ENCODE measurements at regions not wholly inside any gene's neighbourhood (a gene's known extent, or its start where the extent isn't known, plus 50 kb on each side); places are given as distances from the start of the nearest gene placed in this dataset.

- no peak overlapping the region for H3K27ac ChIP-seq (ENCODE audit: low read length)
- no peaks in the 10 kb centered on the region for H3K27me3 ChIP-seq (ENCODE audit: low read depth, low read length)
- no peaks in the 10 kb centered on the region for H3K9me3 ChIP-seq (ENCODE audit: control insufficient read depth in 1 of 2, low read length in 2 of 2)
These were observed 88.4 kb upstream of the OXGR1 start for GRCh38 chr13:97082461-97083207.

GRCh38 chr13:97091196-97091595 is 96.9 kb upstream of the OXGR1 start:
- H3K36me3 ChIP-seq (ENCODE audit: control insufficient read depth in 1 of 2, insufficient read depth in 2 of 2, low read length in 2 of 2), result no peaks in the 10 kb centered on the region
- no peak overlapping the region for H3K4me3 ChIP-seq (ENCODE audit: low read depth in 1 of 2, low read length in 2 of 2)
- no peaks in the 10 kb centered on the region for H3K4me1 ChIP-seq (ENCODE audit: control insufficient read depth in 1 of 2, insufficient read depth in 2 of 2, low read length in 2 of 2)
- H3K27me3 ChIP-seq (ENCODE audit: low read depth, low read length), result no peaks in the 10 kb centered on the region
- H3K9me3 ChIP-seq (ENCODE audit: control insufficient read depth in 1 of 2, low read length in 2 of 2), result no peaks in the 10 kb centered on the region
- H3K27ac ChIP-seq (ENCODE audit: low read length), result no peak overlapping the region

More at GRCh38 chr13:97082461-97083207, 88.4 kb upstream of the OXGR1 start:
- Histone ChIP-seq H3K4me1 (ENCODE audit: control insufficient read depth in 1 of 2, insufficient read depth in 2 of 2, low read length in 2 of 2) (no peaks in the 10 kb centered on the region), H3K4me3 (ENCODE audit: low read depth in 1 of 2, low read length in 2 of 2) (no peak overlapping the region), H3K36me3 (ENCODE audit: control insufficient read depth in 1 of 2, insufficient read depth in 2 of 2, low read length in 2 of 2) (no peaks in the 10 kb centered on the region)

GRCh38 chr13:97100821-97101220 is 106.5 kb upstream of the OXGR1 start:
- Histone ChIP-seq H3K4me3 (ENCODE audit: low read depth in 1 of 2, low read length in 2 of 2) (no peak overlapping the region), H3K9me3 (ENCODE audit: control insufficient read depth in 1 of 2, low read length in 2 of 2) (no peaks in the 10 kb centered on the region), H3K4me1 (ENCODE audit: control insufficient read depth in 1 of 2, insufficient read depth in 2 of 2, low read length in 2 of 2) (no peaks in the 10 kb centered on the region), H3K27ac (ENCODE audit: low read length) (no peak overlapping the region), H3K36me3 (ENCODE audit: control insufficient read depth in 1 of 2, insufficient read depth in 2 of 2, low read length in 2 of 2) (no peaks in the 10 kb centered on the region), H3K27me3 (ENCODE audit: low read depth, low read length) (no peaks in the 10 kb centered on the region)

GRCh38 chr13:97101912-97102708 is 107.8 kb upstream of the OXGR1 start:
- H3K4me3 ChIP-seq (ENCODE audit: low read depth in 1 of 2, low read length in 2 of 2), result no peak overlapping the region
- H3K27ac ChIP-seq (ENCODE audit: low read length), result no peak overlapping the region
- H3K36me3 ChIP-seq (ENCODE audit: control insufficient read depth in 1 of 2, insufficient read depth in 2 of 2, low read length in 2 of 2), result no peaks in the 10 kb centered on the region
- H3K4me1 ChIP-seq (ENCODE audit: control insufficient read depth in 1 of 2, insufficient read depth in 2 of 2, low read length in 2 of 2), result no peaks in the 10 kb centered on the region
- H3K27me3 ChIP-seq (ENCODE audit: low read depth, low read length), result no peaks in the 10 kb centered on the region
- H3K9me3 ChIP-seq (ENCODE audit: control insufficient read depth in 1 of 2, low read length in 2 of 2), result no peaks in the 10 kb centered on the region

GRCh38 chr13:97106323-97106722 is 112.0 kb upstream of the OXGR1 start:
- Histone ChIP-seq H3K27ac (ENCODE audit: low read length) (no peak overlapping the region), H3K4me1 (ENCODE audit: control insufficient read depth in 1 of 2, insufficient read depth in 2 of 2, low read length in 2 of 2) (peaks cover 0 to 9% of the 10 kb centered on the region in 2 donors), H3K27me3 (ENCODE audit: low read depth, low read length) (no peaks in the 10 kb centered on the region), H3K9me3 (ENCODE audit: control insufficient read depth in 1 of 2, low read length in 2 of 2) (no peaks in the 10 kb centered on the region), H3K36me3 (ENCODE audit: control insufficient read depth in 1 of 2, insufficient read depth in 2 of 2, low read length in 2 of 2) (no peaks in the 10 kb centered on the region), H3K4me3 (ENCODE audit: low read depth in 1 of 2, low read length in 2 of 2) (no peak overlapping the region)

GRCh38 chr13:97107815-97108529 is 113.7 kb upstream of the OXGR1 start:
- Histone ChIP-seq H3K27ac (ENCODE audit: low read length) (no peak overlapping the region), H3K4me1 (ENCODE audit: control insufficient read depth in 1 of 2, insufficient read depth in 2 of 2, low read length in 2 of 2) (peaks cover 0 to 9% of the 10 kb centered on the region in 2 donors), H3K27me3 (ENCODE audit: low read depth, low read length) (no peaks in the 10 kb centered on the region)

GRCh38 chr13:97108530-97108900 is 113.6 kb upstream of the MBNL2 start:
- no peaks in the 10 kb centered on the region for H3K9me3 ChIP-seq (ENCODE audit: control insufficient read depth in 1 of 2, low read length in 2 of 2)
- peaks cover 0 to 9% of the 10 kb centered on the region in 2 donors for H3K4me1 ChIP-seq (ENCODE audit: control insufficient read depth in 1 of 2, insufficient read depth in 2 of 2, low read length in 2 of 2)
- H3K27ac ChIP-seq (ENCODE audit: low read length), result no peak overlapping the region
- no peaks in the 10 kb centered on the region for H3K36me3 ChIP-seq (ENCODE audit: control insufficient read depth in 1 of 2, insufficient read depth in 2 of 2, low read length in 2 of 2)
- no peak overlapping the region for H3K4me3 ChIP-seq (ENCODE audit: low read depth in 1 of 2, low read length in 2 of 2)
- H3K27me3 ChIP-seq (ENCODE audit: low read depth, low read length), result no peaks in the 10 kb centered on the region

More at GRCh38 chr13:97107815-97108529, 113.7 kb upstream of the OXGR1 start:
- H3K4me3 ChIP-seq (ENCODE audit: low read depth in 1 of 2, low read length in 2 of 2), result no peak overlapping the region
- no peaks in the 10 kb centered on the region for H3K9me3 ChIP-seq (ENCODE audit: control insufficient read depth in 1 of 2, low read length in 2 of 2)
- H3K36me3 ChIP-seq (ENCODE audit: control insufficient read depth in 1 of 2, insufficient read depth in 2 of 2, low read length in 2 of 2), result no peaks in the 10 kb centered on the region

- Histone ChIP-seq H3K27me3 (ENCODE audit: low read depth, low read length) (no peaks in the 10 kb centered on the region), H3K27ac (ENCODE audit: low read length) (no peak overlapping the region), H3K36me3 (ENCODE audit: control insufficient read depth in 1 of 2, insufficient read depth in 2 of 2, low read length in 2 of 2) (no peaks in the 10 kb centered on the region), H3K4me1 (ENCODE audit: control insufficient read depth in 1 of 2, insufficient read depth in 2 of 2, low read length in 2 of 2) (peaks cover 2 to 10% of the 10 kb centered on the region in 2 donors), H3K9me3 (ENCODE audit: control insufficient read depth in 1 of 2, low read length in 2 of 2) (no peaks in the 10 kb centered on the region), H3K4me3 (ENCODE audit: low read depth in 1 of 2, low read length in 2 of 2) (peak overlapping the region in 1 of 2 donors; percentile 53)
These were observed 112.9 kb upstream of the MBNL2 start for GRCh38 chr13:97109256-97109655.

GRCh38 chr13:97109841-97110492 is 112.2 kb upstream of the MBNL2 start:
- no peaks in the 10 kb centered on the region for H3K9me3 ChIP-seq (ENCODE audit: control insufficient read depth in 1 of 2, low read length in 2 of 2)
- H3K27me3 ChIP-seq (ENCODE audit: low read depth, low read length), result no peaks in the 10 kb centered on the region
- peaks cover 9 to 13% of the 10 kb centered on the region in 2 donors for H3K4me1 ChIP-seq (ENCODE audit: control insufficient read depth in 1 of 2, insufficient read depth in 2 of 2, low read length in 2 of 2)
- H3K36me3 ChIP-seq (ENCODE audit: control insufficient read depth in 1 of 2, insufficient read depth in 2 of 2, low read length in 2 of 2), result no peaks in the 10 kb centered on the region
- H3K27ac ChIP-seq (ENCODE audit: low read length), result peak overlapping the region; percentile 36
- H3K4me3 ChIP-seq (ENCODE audit: low read depth in 1 of 2, low read length in 2 of 2), result peak overlapping the region in 1 of 2 donors; percentile 53

- no peaks in the 10 kb centered on the region for H3K36me3 ChIP-seq (ENCODE audit: control insufficient read depth in 1 of 2, insufficient read depth in 2 of 2, low read length in 2 of 2)
- no peaks in the 10 kb centered on the region for H3K27me3 ChIP-seq (ENCODE audit: low read depth, low read length)
- H3K9me3 ChIP-seq (ENCODE audit: control insufficient read depth in 1 of 2, low read length in 2 of 2), result no peaks in the 10 kb centered on the region
- H3K27ac ChIP-seq (ENCODE audit: low read length), result no peak overlapping the region
- no peak overlapping the region for H3K4me3 ChIP-seq (ENCODE audit: low read depth in 1 of 2, low read length in 2 of 2)
- peaks cover 13 to 14% of the 10 kb centered on the region in 2 donors for H3K4me1 ChIP-seq (ENCODE audit: control insufficient read depth in 1 of 2, insufficient read depth in 2 of 2, low read length in 2 of 2)
These were observed 111.2 kb upstream of the MBNL2 start for GRCh38 chr13:97110936-97111335.

- H3K4me3 ChIP-seq (ENCODE audit: low read depth in 1 of 2, low read length in 2 of 2), result no peak overlapping the region
- H3K27me3 ChIP-seq (ENCODE audit: low read depth, low read length), result no peaks in the 10 kb centered on the region
- no peaks in the 10 kb centered on the region for H3K9me3 ChIP-seq (ENCODE audit: control insufficient read depth in 1 of 2, low read length in 2 of 2)
- peak overlapping the region; percentile 73 for H3K27ac ChIP-seq (ENCODE audit: low read length)
- no peaks in the 10 kb centered on the region for H3K36me3 ChIP-seq (ENCODE audit: control insufficient read depth in 1 of 2, insufficient read depth in 2 of 2, low read length in 2 of 2)
- peaks cover 13 to 14% of the 10 kb centered on the region in 2 donors for H3K4me1 ChIP-seq (ENCODE audit: control insufficient read depth in 1 of 2, insufficient read depth in 2 of 2, low read length in 2 of 2)
These were observed 110.4 kb upstream of the MBNL2 start for GRCh38 chr13:97111756-97112155.
